ENCODE measurements at regions not wholly inside any gene's neighbourhood (a gene's known extent, or its start where the extent isn't known, plus 50 kb on each side); places are given as distances from the start of the nearest gene placed in this dataset.

DNA sequence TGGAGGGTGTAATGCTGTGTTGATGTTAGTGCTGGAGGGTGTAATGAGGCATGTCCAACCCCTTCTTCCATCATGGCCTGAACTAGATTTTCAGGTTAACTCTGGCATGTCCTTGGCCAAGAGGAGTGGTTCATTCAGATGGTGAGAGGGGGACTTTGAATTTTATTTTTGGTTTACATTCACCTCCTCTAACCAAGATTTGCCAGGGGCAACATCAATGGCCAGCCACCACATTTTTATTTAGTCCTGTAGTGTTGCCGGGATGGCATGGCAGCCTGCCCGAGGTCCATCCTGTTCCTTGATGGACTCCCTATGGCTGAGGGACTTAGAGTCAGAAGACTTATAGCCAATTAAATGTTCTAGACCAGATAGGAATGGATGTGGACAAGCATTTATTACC is 484.6 kb upstream of the HS6ST1 start:
- TF ChIP-seq TEAD4 (IDR thresholded peaks at IDR 0.05; ENCODE audit: borderline replicate concordance, insufficient read depth): no peak
- TF ChIP-seq, protein P1, sequence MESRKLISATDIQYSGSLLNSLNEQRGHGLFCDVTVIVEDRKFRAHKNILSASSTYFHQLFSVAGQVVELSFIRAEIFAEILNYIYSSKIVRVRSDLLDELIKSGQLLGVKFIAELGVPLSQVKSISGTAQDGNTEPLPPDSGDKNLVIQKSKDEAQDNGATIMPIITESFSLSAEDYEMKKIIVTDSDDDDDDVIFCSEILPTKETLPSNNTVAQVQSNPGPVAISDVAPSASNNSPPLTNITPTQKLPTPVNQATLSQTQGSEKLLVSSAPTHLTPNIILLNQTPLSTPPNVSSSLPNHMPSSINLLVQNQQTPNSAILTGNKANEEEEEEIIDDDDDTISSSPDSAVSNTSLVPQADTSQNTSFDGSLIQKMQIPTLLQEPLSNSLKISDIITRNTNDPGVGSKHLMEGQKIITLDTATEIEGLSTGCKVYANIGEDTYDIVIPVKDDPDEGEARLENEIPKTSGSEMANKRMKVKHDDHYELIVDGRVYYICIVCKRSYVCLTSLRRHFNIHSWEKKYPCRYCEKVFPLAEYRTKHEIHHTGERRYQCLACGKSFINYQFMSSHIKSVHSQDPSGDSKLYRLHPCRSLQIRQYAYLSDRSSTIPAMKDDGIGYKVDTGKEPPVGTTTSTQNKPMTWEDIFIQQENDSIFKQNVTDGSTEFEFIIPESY (IDR thresholded peaks at IDR 0.05; ENCODE audit: borderline replicate concordance, low read depth): no peak
- TF ChIP-seq, protein P2, sequence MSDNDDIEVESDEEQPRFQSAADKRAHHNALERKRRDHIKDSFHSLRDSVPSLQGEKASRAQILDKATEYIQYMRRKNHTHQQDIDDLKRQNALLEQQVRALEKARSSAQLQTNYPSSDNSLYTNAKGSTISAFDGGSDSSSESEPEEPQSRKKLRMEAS (IDR thresholded peaks at IDR 0.05; ENCODE audit: low read depth): no peak
- TF ChIP-seq, protein P3, sequence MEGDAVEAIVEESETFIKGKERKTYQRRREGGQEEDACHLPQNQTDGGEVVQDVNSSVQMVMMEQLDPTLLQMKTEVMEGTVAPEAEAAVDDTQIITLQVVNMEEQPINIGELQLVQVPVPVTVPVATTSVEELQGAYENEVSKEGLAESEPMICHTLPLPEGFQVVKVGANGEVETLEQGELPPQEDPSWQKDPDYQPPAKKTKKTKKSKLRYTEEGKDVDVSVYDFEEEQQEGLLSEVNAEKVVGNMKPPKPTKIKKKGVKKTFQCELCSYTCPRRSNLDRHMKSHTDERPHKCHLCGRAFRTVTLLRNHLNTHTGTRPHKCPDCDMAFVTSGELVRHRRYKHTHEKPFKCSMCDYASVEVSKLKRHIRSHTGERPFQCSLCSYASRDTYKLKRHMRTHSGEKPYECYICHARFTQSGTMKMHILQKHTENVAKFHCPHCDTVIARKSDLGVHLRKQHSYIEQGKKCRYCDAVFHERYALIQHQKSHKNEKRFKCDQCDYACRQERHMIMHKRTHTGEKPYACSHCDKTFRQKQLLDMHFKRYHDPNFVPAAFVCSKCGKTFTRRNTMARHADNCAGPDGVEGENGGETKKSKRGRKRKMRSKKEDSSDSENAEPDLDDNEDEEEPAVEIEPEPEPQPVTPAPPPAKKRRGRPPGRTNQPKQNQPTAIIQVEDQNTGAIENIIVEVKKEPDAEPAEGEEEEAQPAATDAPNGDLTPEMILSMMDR (IDR thresholded peaks at IDR 0.05): no peak
- no peak for TF ChIP-seq RXRA (IDR thresholded peaks at IDR 0.05; ENCODE audit: borderline replicate concordance, low read depth)
- TF ChIP-seq GABPA (IDR thresholded peaks at IDR 0.05; ENCODE audit: low read depth): no peak
- no peak for TF ChIP-seq MXI1 (IDR thresholded peaks at IDR 0.05; ENCODE audit: low read depth, low read length)
- TF ChIP-seq EP300 (IDR thresholded peaks at IDR 0.05; ENCODE audit: borderline replicate concordance in 1 of 2, low read depth in 1 of 2, low read length in 1 of 2): no peak

Data from SK-N-SH (cell line).